HepG2 (cell line): ENCODE measurements at regions not wholly inside any gene's neighbourhood (a gene's known extent, or its start where the extent isn't known, plus 50 kb on each side); places are given as distances from the start of the nearest gene placed in this dataset.

Source experiments
- ATAC-seq: fragments of 200-7000 bp; cut with Tn5 transposase; 3 replicates; pipeline ENCODE4 v1.9.1; 2020; ENCODE audit warnings: mild to moderate bottlenecking, moderate library complexity
- BruUV-seq: library from RNA; stranded (reverse); fragments of 400-500 nt; replicated peaks from 2 replicates; lab custom pipeline; 2021; lab: Mats Ljungman, UMichigan
- CTCF ChIA-PET: fragments of 300-600 bp; formaldehyde crosslinking; extraction: SDS; loops from one replicate; lab custom pipeline; 2021; ENCODE audit warnings: low total read pairs, inconsistent platforms, low intra/inter-chr PET ratio; lab: Yijun Ruan, JAX
- POLR2A ChIA-PET: fragments of 350-600 bp; sonication (Branson Sonifier 250); formaldehyde crosslinking; loops from one replicate; lab custom pipeline; 2020; ENCODE audit warnings: antibody characterized with exemption, inconsistent platforms; lab: Yijun Ruan, JAX
- DNase-seq: peaks from one replicate; pipeline ENCODE4 v3.0.0-alpha.2; 2015; ENCODE audit warnings: low spot score
- FAIRE-seq: peaks from 3 replicates; lab custom pipeline; 2011; peaks lifted over from hg19 to GRCh38; lab: Jason Lieb, UNC
- H2AFZ ChIP-seq: one replicate; pipeline ENCODE4 v1.6.1; 2011; ENCODE audit warnings: low read length, inconsistent platforms
- H3K27ac ChIP-seq: fragments of 300-600 bp; 3 replicates; pipeline ENCODE4 v1.8.0; 2011; ENCODE audit warnings: mixed run types, mild to moderate bottlenecking, mixed read lengths, low read length, inconsistent platforms; ENCODE audit not compliant: insufficient read depth; ENCODE audit errors: extremely low read length
- H3K27me3 ChIP-seq, 2 experiments: fragments of 200-600 bp in 1 of 2; 2 replicates in 1 of 2; 3 replicates in 1 of 2; pipeline versions ENCODE4 v1.6.0 to v1.8.0; 2011; ENCODE audit warnings: low read length in 2 of 2, mild to moderate bottlenecking in 2 of 2, moderate library complexity in 2 of 2, inconsistent platforms in 1 of 2; ENCODE audit not compliant: insufficient read depth in 2 of 2, control insufficient read depth in 1 of 2
- H3K36me3 ChIP-seq, 2 experiments: fragments of 200-600 bp in 1 of 2; replicated peaks in 1 of 2; 2 replicates in 1 of 2; 3 replicates in 1 of 2; pipeline versions ENCODE4 v1.5.1 to v1.8.0; 2011; ENCODE audit warnings: low read length in 2 of 2, inconsistent platforms in 1 of 2; ENCODE audit not compliant: insufficient read depth in 2 of 2, control insufficient read depth in 1 of 2
- H3K4me1 ChIP-seq: 2 replicates; pipeline ENCODE4 v1.5.1; 2012; ENCODE audit warnings: low read length, inconsistent platforms; ENCODE audit not compliant: insufficient read depth
- H3K4me2 ChIP-seq: 2 replicates; pipeline ENCODE4 v1.6.0; 2011; ENCODE audit warnings: low read depth, low read length, inconsistent platforms
- H3K4me3 ChIP-seq, 3 experiments: fragments of 200-600 bp in 1 of 3; sonication (generic), shearing (Covaris generic) in 1 of 3; replicated peaks in 1 of 3; 2 replicates each; pipeline ENCODE4 v1.5.1; 2011 to 2016; ENCODE audit warnings: low read length in 3 of 3, inconsistent platforms in 2 of 3, low read depth in 2 of 3, mild to moderate bottlenecking in 2 of 3, control low read depth in 1 of 3, mixed read lengths in 1 of 3; ENCODE audit not compliant: insufficient read depth in 1 of 3
- H3K79me2 ChIP-seq: one replicate; pipeline ENCODE4 v1.6.1; 2011; ENCODE audit warnings: low read length, inconsistent platforms; ENCODE audit not compliant: insufficient read depth
- H3K9ac ChIP-seq: 2 replicates; pipeline ENCODE4 v1.6.0; 2011; ENCODE audit warnings: mild to moderate bottlenecking, low read depth, low read length, inconsistent platforms; ENCODE audit not compliant: insufficient read depth
- H3K9me3 ChIP-seq: 2 replicates; pipeline ENCODE4 v1.5.1; 2012; ENCODE audit warnings: mild to moderate bottlenecking, low read length
- H4K20me1 ChIP-seq: 2 replicates; pipeline ENCODE4 v1.6.0; 2011; ENCODE audit warnings: inconsistent platforms, mild to moderate bottlenecking, low read length, moderate library complexity; ENCODE audit not compliant: insufficient read depth
- BCLAF1 ChIP-seq: fragments of 450-650 bp; IDR thresholded peaks from 2 replicates; pipeline ENCODE4 v1.6.1; 2017; ENCODE audit warnings: mild to moderate bottlenecking
- CAMTA2 ChIP-seq: sonication (generic); formaldehyde crosslinking; IDR thresholded peaks from 2 replicates; pipeline ENCODE4 v1.4.0; 2020; ENCODE audit warnings: mild to moderate bottlenecking, missing genetic modification reagents, borderline replicate concordance
- CENPT ChIP-seq: sonication (generic); formaldehyde crosslinking; IDR thresholded peaks from 2 replicates; pipeline ENCODE4 v1.8.0; 2022; ENCODE audit warnings: low read depth, mild to moderate bottlenecking, moderate library complexity, missing genetic modification reagents
- FOXK2 ChIP-seq: fragments of 450-650 bp; IDR thresholded peaks from 2 replicates; pipeline ENCODE4 v1.6.1; 2016
- KDM1A ChIP-seq: IDR thresholded peaks from 2 replicates; pipeline ENCODE4 v1.6.1; 2016; ENCODE audit warnings: missing compliant biosample characterization
- SUZ12 ChIP-seq: fragments of 150-350 bp; IDR thresholded peaks from 2 replicates; pipeline ENCODE4 v1.6.1; 2014; ENCODE audit warnings: low read depth, low read length
- THAP8 ChIP-seq: sonication (generic); formaldehyde crosslinking; IDR thresholded peaks from 2 replicates; pipeline ENCODE4 v1.5.1; 2020; ENCODE audit warnings: missing genetic modification reagents, mild to moderate bottlenecking, borderline replicate concordance
- ZBTB1 ChIP-seq: sonication (generic); formaldehyde crosslinking; IDR thresholded peaks from 2 replicates; pipeline ENCODE4 v1.4.0; 2020; ENCODE audit warnings: missing genetic modification reagents, borderline replicate concordance
- ZBTB26 ChIP-seq: IDR thresholded peaks from 2 replicates; pipeline ENCODE4 v1.6.1; 2016; ENCODE audit warnings: missing compliant biosample characterization, missing genetic modification reagents, borderline replicate concordance
- ZNF18 ChIP-seq: sonication (generic); formaldehyde crosslinking; IDR thresholded peaks from 2 replicates; pipeline ENCODE4 v1.8.0; 2022; ENCODE audit warnings: mild to moderate bottlenecking, missing genetic modification reagents; ENCODE audit not compliant: insufficient replicate concordance
- ZNF263 ChIP-seq: sonication (generic); formaldehyde crosslinking; IDR thresholded peaks from 2 replicates; pipeline ENCODE4 v1.4.0; 2020; ENCODE audit warnings: missing genetic modification reagents
- ZNF496 ChIP-seq: sonication (generic); formaldehyde crosslinking; IDR thresholded peaks from 2 replicates; pipeline ENCODE4 v1.8.1; 2023; ENCODE audit warnings: mild to moderate bottlenecking, moderate library complexity, missing genetic modification reagents; ENCODE audit not compliant: insufficient replicate concordance
- ZNF589 ChIP-seq: sonication (generic); formaldehyde crosslinking; conservative IDR thresholded peaks from 2 replicates; pipeline ENCODE4 v1.8.0; 2022; ENCODE audit warnings: mild to moderate bottlenecking, moderate library complexity, missing genetic modification reagents
- ZNF619 ChIP-seq: sonication (generic); formaldehyde crosslinking; IDR thresholded peaks from 2 replicates; pipeline ENCODE4 v1.4.0; 2020; ENCODE audit warnings: mild to moderate bottlenecking, missing genetic modification reagents
- ZNF749 ChIP-seq: sonication (generic); formaldehyde crosslinking; IDR thresholded peaks from 2 replicates; pipeline ENCODE4 v1.8.0; 2022; ENCODE audit warnings: mild to moderate bottlenecking, missing genetic modification reagents, moderate library complexity, borderline replicate concordance
- in situ Hi-C: cut with HindIII; loops from 2 replicates; pipeline ENCODE4 v1.10.0; 2017; ENCODE audit warnings: low pct_unique_long_range_greater_than_20kb; ENCODE audit not compliant: extremely low pct_ligation_motif_present
- intact Hi-C: fragments of 100-400 bp; cut with micrococcal nuclease; formaldehyde crosslinking; loops from one replicate; pipeline ENCODE4 v1.10.0; 2022; ENCODE audit not compliant: unreplicated experiment

- no peak for TF ChIP-seq BCLAF1
- TF ChIP-seq ZBTB26: no peak
These were observed 130.9 kb upstream of the PODXL start (continued) for GRCh38 chr7:131687296-131687695.

GRCh38 chr7:131686833-131687232, 130.4 kb upstream of the PODXL start:
- no peaks in the 10 kb centered on the region for H3K36me3 ChIP-seq
- CTCF ChIA-PET: no interaction called here
- no peaks in the 10 kb centered on the region for H4K20me1 ChIP-seq
- H3K4me2 ChIP-seq: no peak overlapping the region
- H3K27ac ChIP-seq: no peak overlapping the region
- no TSS peak for BruUV-seq
- intact Hi-C loops (loop anchor here (5.0 kb wide), 1 partner anchor 895 kb away; no protein-coding TSS in a partner anchor), in situ Hi-C loops (loop anchor here (10.0 to 25.0 kb wide), 3 partner anchors 375 to 898 kb away; no protein-coding TSS in a partner anchor)
- no peaks in the 10 kb centered on the region for H3K9me3 ChIP-seq
- DNase-seq (no peak), FAIRE-seq (no peak), ATAC-seq (no peak)
- H2AFZ ChIP-seq: no peak overlapping the region
- TF ChIP-seq CAMTA2 (CRISPR knock-in tag) (no peak), ZNF263 (CRISPR knock-in tag) (no peak), ZNF749 (no peak), ZBTB26 (no peak), CENPT (CRISPR knock-in tag) (no peak), ZBTB1 (CRISPR knock-in tag) (no peak), THAP8 (CRISPR knock-in tag) (no peak), ZNF589 (no peak), ZNF18 (CRISPR knock-in tag) (no peak), ZNF619 (CRISPR knock-in tag) (no peak), ZNF496 (CRISPR knock-in tag) (no peak), SUZ12 (no peak), KDM1A (CRISPR knock-in tag) (no peak), FOXK2 (no peak)
- peaks cover 2 to 34% of the 10 kb centered on the region in 2 experiments; a peak in 3 of 5 replicates for H3K27me3 ChIP-seq
- no peaks in the 10 kb centered on the region for H3K79me2 ChIP-seq
- no peaks in the 10 kb centered on the region for H3K4me1 ChIP-seq
- H3K4me3 ChIP-seq: no peak overlapping the region
- no peak overlapping the region for H3K9ac ChIP-seq
- POLR2A ChIA-PET: no interaction called here
